ENCODE measurements at regions not wholly inside any gene's neighbourhood (a gene's known extent, or its start where the extent isn't known, plus 50 kb on each side); places are given as distances from the start of the nearest gene placed in this dataset.

DNA sequence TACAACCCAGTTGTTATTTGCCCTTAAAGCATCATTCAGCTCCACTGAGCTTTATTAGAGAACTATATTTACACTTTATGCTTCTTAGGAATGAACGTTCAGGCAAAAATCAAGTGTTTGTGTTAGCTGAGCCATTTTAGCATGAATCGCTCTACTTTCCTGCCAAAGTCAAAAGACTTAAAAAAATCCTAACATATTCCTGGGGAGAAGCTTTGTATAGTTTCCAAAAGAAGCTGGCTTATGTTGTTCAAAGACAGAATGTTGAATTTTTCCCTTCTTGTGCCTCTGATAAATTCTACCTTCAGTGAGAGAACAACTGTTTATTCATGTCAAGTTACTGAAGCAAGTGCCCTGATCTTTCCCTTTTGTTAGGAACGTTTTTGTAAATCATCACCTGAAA is 771.5 kb upstream of the HS3ST1 start (continued):
- TF ChIP-seq ZFX (IDR thresholded peaks at IDR 0.05), result no peak
- TF ChIP-seq SP1 (IDR thresholded peaks at IDR 0.05; ENCODE audit: low read depth), result no peak
- TF ChIP-seq EZH2phosphoT487 (IDR thresholded peaks at IDR 0.05; ENCODE audit: borderline replicate concordance), result no peak
- no peak for TF ChIP-seq POLR2AphosphoS5 (IDR thresholded peaks at IDR 0.05; ENCODE audit: low read depth, low read length)
- TF ChIP-seq ELF1 (IDR thresholded peaks at IDR 0.05; ENCODE audit: borderline replicate concordance, low read depth), result no peak
- no peak for TF ChIP-seq POLR2A (IDR thresholded peaks at IDR 0.05; ENCODE audit: borderline replicate concordance, extremely low read depth, insufficient read depth, insufficient read length)
- no peak for TF ChIP-seq ZNF274 (IDR thresholded peaks at IDR 0.05; ENCODE audit: low read depth, low read length)
- TF ChIP-seq RAD21 (IDR thresholded peaks at IDR 0.05; ENCODE audit: low read depth), result no peak
- no peak for TF ChIP-seq CBX3 (IDR thresholded peaks at IDR 0.05; ENCODE audit: low read depth)
- no peak for TF ChIP-seq EZH2 (IDR thresholded peaks at IDR 0.05)

DNA sequence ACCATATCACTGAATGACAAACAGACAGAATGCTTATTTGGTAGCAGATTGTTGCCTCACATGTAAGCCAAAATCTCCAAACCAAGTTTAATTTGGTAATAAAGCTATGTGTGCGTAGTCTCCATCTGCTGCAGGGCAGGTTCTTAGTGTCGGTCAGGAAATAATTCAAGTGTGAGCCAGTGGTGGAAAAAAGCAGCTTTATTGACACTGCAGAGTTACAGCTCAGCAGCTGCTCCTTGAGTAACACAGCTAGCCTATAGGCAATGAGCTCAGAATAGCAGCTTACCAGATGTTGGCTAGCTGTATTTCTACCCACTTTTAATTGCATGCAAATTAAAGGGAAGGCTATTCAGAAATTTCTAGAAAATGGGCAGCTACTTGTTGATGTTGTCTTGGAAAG is 757.8 kb upstream of the HS3ST1 start:
- Histone ChIP-seq H3K4me1 (ENCODE audit: control insufficient read depth in 1 of 2, insufficient read depth in 2 of 2, low read length in 2 of 2) (no peaks in the 10 kb centered on the region), H3K4me3 (replicated peaks in 1 of 2; ENCODE audit: low read depth in 1 of 2, low read length in 2 of 2) (no peak overlapping the region), H3K27ac (ENCODE audit: low read depth, low read length) (no peak overlapping the region), H3K4me2 (ENCODE audit: low read length) (no peak overlapping the region), H4K20me1 (ENCODE audit: insufficient read depth) (no peaks in the 10 kb centered on the region), H3K9me3 (ENCODE audit: control insufficient read depth in 1 of 2, insufficient read depth in 1 of 2, low read depth in 1 of 2, low read length in 2 of 2) (no peaks in the 10 kb centered on the region), H3K9ac (ENCODE audit: low read length) (no peak overlapping the region), H3K9me2 (ENCODE audit: insufficient read depth) (no peaks in the 10 kb centered on the region), H3K79me2 (ENCODE audit: insufficient read depth, low read length) (no peaks in the 10 kb centered on the region), H3K36me3 (ENCODE audit: control insufficient read depth in 1 of 2, insufficient read depth in 2 of 2, low read length in 2 of 2) (no peaks in the 10 kb centered on the region), H3K27me3 (ENCODE audit: insufficient read depth, low read length) (no peaks in the 10 kb centered on the region), H2AFZ (ENCODE audit: low read depth, low read length, poor library complexity, severe bottlenecking) (no peak overlapping the region)
- ChIA-PET POLR2A (no interaction called here), CTCF (no interaction called here), RAD21 (ENCODE audit: low non-redundant PET in 1 of 2, low total read pairs in 2 of 2, uncharacterized antibody in 2 of 2, unreplicated experiment in 2 of 2) (no interaction called here)
- ATAC-seq (no peak), DNase-seq (ENCODE audit: low read depth, low spot score) (no peak)
- intact Hi-C loops (cut with micrococcal nuclease), result no loop called here
- TF ChIP-seq ELF1 (IDR thresholded peaks at IDR 0.05; ENCODE audit: borderline replicate concordance, low read depth) (no peak), ATF3 (IDR thresholded peaks at IDR 0.05) (no peak), SP1 (IDR thresholded peaks at IDR 0.05; ENCODE audit: low read depth) (no peak), CEBPB (IDR thresholded peaks at IDR 0.05; ENCODE audit: low read depth) (no peak), ZNF274 (IDR thresholded peaks at IDR 0.05; ENCODE audit: low read depth, low read length) (no peak), EZH2 (IDR thresholded peaks at IDR 0.05) (no peak)
- no TSS peak for BruUV-seq (replicated peaks)
